ENCODE measurements at regions not wholly inside any gene's neighbourhood (a gene's known extent, or its start where the extent isn't known, plus 50 kb on each side); places are given as distances from the start of the nearest gene placed in this dataset.
"Not testable (repeated sequence)": the region's sequence is repeated elsewhere in the genome, so short reads cannot be mapped to it uniquely, and the experiment has no call there.

DNA sequence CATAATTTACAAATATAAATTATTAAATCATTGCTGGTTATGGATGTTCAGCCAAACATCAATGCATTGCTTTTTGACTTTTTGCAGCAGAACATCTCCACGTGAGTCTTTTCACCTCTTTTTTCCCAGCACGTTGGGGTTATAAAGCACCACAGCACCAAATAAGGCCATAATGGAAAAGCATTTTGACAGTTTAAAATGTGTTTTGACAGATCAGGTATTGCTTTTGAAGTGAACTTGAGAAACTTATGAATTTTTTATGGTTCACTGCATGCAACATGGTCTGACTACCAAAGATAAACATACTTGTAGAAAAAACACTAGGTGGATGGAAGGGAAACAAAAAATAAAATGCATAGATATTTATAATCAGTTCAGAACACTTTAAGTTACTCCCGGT, 622.4 kb downstream of the HTR1B start:
- in situ Hi-C loops (cut with HindIII; ENCODE audit: low pct_unique_long_range_greater_than_20kb, low sequenced_read_pairs): no loop called here

GRCh38 chr6:76840041-76840745, 623.1 kb downstream of the HTR1B start:
- no peak for DNase-seq (ENCODE audit: low read depth)
- in situ Hi-C loops (cut with HindIII; ENCODE audit: low pct_unique_long_range_greater_than_20kb, low sequenced_read_pairs): no loop called here

More for the DNA sequence above, 622.4 kb downstream of the HTR1B start:
- no peak for DNase-seq (ENCODE audit: low read depth)

- in situ Hi-C loops (cut with HindIII; ENCODE audit: low pct_unique_long_range_greater_than_20kb, low sequenced_read_pairs): no loop called here
- DNase-seq (ENCODE audit: low read depth): no peak
These were observed 623.8 kb downstream of the HTR1B start for GRCh38 chr6:76839505-76839904.

GRCh38 chr6:76837564-76837963, 625.7 kb downstream of the HTR1B start:
- in situ Hi-C loops (cut with HindIII; ENCODE audit: low pct_unique_long_range_greater_than_20kb, low sequenced_read_pairs): no loop called here
- no peak for DNase-seq (ENCODE audit: low read depth)

- in situ Hi-C loops (cut with HindIII; ENCODE audit: low pct_unique_long_range_greater_than_20kb, low sequenced_read_pairs): no loop called here
These were observed 627.6 kb downstream of the HTR1B start for GRCh38 chr6:76835695-76836094.

DNA sequence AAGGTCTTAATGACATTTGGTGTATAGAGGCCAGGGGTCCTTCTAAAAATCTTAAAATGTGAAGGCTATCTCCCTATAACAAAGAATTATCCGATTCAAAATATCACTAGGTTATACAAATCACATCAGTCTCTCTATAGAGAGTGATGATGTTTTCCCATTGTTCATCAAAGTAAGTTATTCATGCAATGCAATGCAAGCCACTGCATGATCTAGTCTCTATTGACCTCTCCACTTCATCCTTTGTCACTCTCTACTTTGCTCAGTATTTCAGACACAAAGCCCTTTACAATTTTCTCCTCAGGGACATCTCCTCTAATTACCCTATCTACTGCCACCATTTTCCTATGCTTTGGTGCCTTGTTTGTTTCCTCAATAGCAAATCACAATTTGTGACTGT, 628.0 kb downstream of the HTR1B start:
- in situ Hi-C loops (cut with HindIII; ENCODE audit: low pct_unique_long_range_greater_than_20kb, low sequenced_read_pairs): no loop called here
- DNase-seq (ENCODE audit: low read depth): no peak

More at GRCh38 chr6:76835695-76836094, 627.6 kb downstream of the HTR1B start:
- no peak for DNase-seq (ENCODE audit: low read depth)

DNA sequence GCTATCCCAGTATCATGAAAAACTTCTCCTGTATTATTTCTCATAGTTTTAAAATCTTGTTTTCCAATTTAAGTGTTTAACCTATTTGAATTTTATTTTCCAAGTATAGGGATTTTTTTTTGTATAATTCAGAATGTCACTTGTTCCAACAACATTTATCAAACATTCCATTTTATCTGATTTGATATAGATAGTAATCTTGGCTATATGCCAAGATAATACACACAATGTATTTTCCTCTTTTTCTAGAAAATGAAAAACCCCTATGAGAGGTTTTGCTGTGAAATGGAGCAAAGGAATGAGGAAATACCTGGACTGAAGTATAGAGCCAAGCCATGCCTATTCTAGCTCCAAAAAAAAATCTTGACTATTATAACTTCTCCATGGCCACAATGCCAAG, 628.9 kb downstream of the HTR1B start:
- in situ Hi-C loops (cut with HindIII; ENCODE audit: low pct_unique_long_range_greater_than_20kb, low sequenced_read_pairs): no loop called here
- DNase-seq (ENCODE audit: low read depth): no peak

- DNase-seq (ENCODE audit: low read depth): no peak
- in situ Hi-C loops (cut with HindIII; ENCODE audit: low pct_unique_long_range_greater_than_20kb, low sequenced_read_pairs): no loop called here
These were observed 632.0 kb downstream of the HTR1B start for GRCh38 chr6:76831299-76831698.

- DNase-seq (ENCODE audit: low read depth); in situ Hi-C loops (cut with HindIII; ENCODE audit: low pct_unique_long_range_greater_than_20kb, low sequenced_read_pairs): not testable (repeated sequence)
These were observed 639.7 kb downstream of the HTR1B start for GRCh38 chr6:76823578-76823977.

- in situ Hi-C loops (cut with HindIII; ENCODE audit: low pct_unique_long_range_greater_than_20kb, low sequenced_read_pairs): no loop called here
- DNase-seq (ENCODE audit: low read depth): no peak
These were observed 644.8 kb downstream of the HTR1B start for GRCh38 chr6:76818451-76818850.

- in situ Hi-C loops (cut with HindIII; ENCODE audit: low pct_unique_long_range_greater_than_20kb, low sequenced_read_pairs): no loop called here
- no peak for DNase-seq (ENCODE audit: low read depth)
These were observed 645.9 kb downstream of the HTR1B start for GRCh38 chr6:76817429-76817828.

GRCh38 chr6:76814496-76815458, 648.5 kb downstream of the HTR1B start:
- DNase-seq (ENCODE audit: low read depth): no peak
- in situ Hi-C loops (cut with HindIII; ENCODE audit: low pct_unique_long_range_greater_than_20kb, low sequenced_read_pairs): no loop called here

DNA sequence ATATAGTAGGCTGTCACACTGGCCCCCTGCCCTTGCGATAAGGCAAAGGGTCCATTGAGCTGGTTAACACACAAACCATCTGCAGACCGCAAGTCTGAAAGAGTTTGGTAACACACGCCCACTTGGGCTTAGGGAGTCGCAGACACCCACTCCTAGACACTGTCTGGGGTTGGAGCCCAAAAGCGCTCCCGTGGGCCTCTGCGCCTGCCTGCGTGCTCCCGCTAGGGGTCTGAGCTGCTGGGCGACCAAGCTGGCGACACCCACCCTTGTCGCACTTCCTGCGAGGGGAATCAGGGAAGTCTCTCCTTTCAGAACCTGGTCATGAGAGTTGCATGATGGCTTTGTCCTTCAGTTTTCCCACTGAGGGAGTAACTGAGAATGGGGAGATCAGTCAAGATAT, 653.0 kb downstream of the HTR1B start:
- in situ Hi-C loops (cut with HindIII; ENCODE audit: low pct_unique_long_range_greater_than_20kb, low sequenced_read_pairs): no loop called here
- DNase-seq (ENCODE audit: low read depth): no peak

DNA sequence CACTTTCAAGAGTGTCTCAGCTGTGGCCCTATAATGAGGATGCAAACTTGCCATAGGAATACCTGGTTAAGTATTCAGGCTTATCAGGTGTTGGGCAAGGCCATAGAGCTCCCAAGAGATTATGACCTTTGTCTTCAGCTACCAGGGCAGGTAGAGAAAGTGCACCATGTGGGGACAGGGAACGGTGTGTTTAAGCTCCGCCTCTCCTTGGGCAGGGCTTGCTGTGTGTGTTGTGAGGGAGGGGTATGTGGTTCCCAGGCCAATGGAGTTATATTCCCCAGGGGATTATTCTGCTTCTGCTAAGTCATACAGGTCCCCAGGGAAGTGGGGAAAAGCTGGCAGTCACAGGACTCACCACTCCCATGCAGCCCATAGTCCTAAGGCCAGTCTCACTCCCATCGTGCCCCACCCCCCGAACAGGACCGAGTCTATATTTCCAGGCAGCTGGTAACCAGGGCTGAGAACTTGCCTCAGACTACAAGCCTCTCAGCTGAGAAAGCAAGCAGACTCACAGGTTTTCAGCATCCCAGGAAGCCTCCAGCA, 660.2 kb downstream of the HTR1B start:
- DNase-seq (ENCODE audit: low read depth): no peak
- in situ Hi-C loops (cut with HindIII; ENCODE audit: low pct_unique_long_range_greater_than_20kb, low sequenced_read_pairs): no loop called here

GRCh38 chr6:76792394-76792793, 670.9 kb downstream of the HTR1B start:
- in situ Hi-C loops (cut with HindIII; ENCODE audit: low pct_unique_long_range_greater_than_20kb, low sequenced_read_pairs): no loop called here
- DNase-seq (ENCODE audit: low read depth): no peak

- no peak for DNase-seq (ENCODE audit: low read depth)
- in situ Hi-C loops (cut with HindIII; ENCODE audit: low pct_unique_long_range_greater_than_20kb, low sequenced_read_pairs): no loop called here
These were observed 672.4 kb downstream of the HTR1B start for GRCh38 chr6:76790881-76791280.

GRCh38 chr6:76790045-76790796, 673.1 kb downstream of the HTR1B start:
- DNase-seq (ENCODE audit: low read depth): no peak

GRCh38 chr6:76789580-76789979, 673.7 kb downstream of the HTR1B start:
- in situ Hi-C loops (cut with HindIII; ENCODE audit: low pct_unique_long_range_greater_than_20kb, low sequenced_read_pairs): no loop called here
- no peak for DNase-seq (ENCODE audit: low read depth)

More at GRCh38 chr6:76790045-76790796, 673.1 kb downstream of the HTR1B start:
- in situ Hi-C loops (cut with HindIII; ENCODE audit: low pct_unique_long_range_greater_than_20kb, low sequenced_read_pairs): no loop called here

Measured in Caki2 (cell line).